Activated CD8-positive, alpha-beta T cell treated with anti-CD3 and anti-CD28 coated beads for 36 hours (primary cell): ENCODE measurements at regions not wholly inside any gene's neighbourhood (a gene's known extent, or its start where the extent isn't known, plus 50 kb on each side); places are given as distances from the start of the nearest gene placed in this dataset.

Experiments
- ATAC-seq: fragments of 200-7000 bp; cut with Tn5 transposase; one replicate; pipeline ENCODE4 v1.10.0; 2021; ENCODE audit warnings: mild to moderate bottlenecking, moderate library complexity
- CTCF ChIA-PET: fragments of 350-600 bp; sonication (Branson Sonifier 250); formaldehyde crosslinking; loops from one replicate; lab custom pipeline; 2021; ENCODE audit warnings: antibody characterized with exemption; lab: Charles Lee
- POLR2A ChIA-PET: fragments of 350-600 bp; sonication (Branson Sonifier 250); formaldehyde crosslinking; loops from one replicate; lab custom pipeline; 2021; ENCODE audit warnings: antibody characterized with exemption; lab: Charles Lee
- DNase-seq: peaks from one replicate; pipeline ENCODE4 v3.0.0-alpha.2; 2020
- H3K27ac Mint-ChIP-seq: one replicate; pipeline ENCODE4 v1.8.0; 2021; ENCODE audit warnings: mild to moderate bottlenecking, mixed read lengths
- H3K27me3 Mint-ChIP-seq: one replicate; pipeline ENCODE4 v1.8.0; 2021; ENCODE audit warnings: mixed read lengths
- H3K36me3 Mint-ChIP-seq: one replicate; pipeline ENCODE4 v1.8.0; 2021; ENCODE audit warnings: low read depth, mixed read lengths
- H3K4me1 Mint-ChIP-seq: one replicate; pipeline ENCODE4 v1.8.0; 2021; ENCODE audit warnings: low read depth, mixed read lengths
- H3K4me3 Mint-ChIP-seq: one replicate; pipeline ENCODE4 v1.8.0; 2021; ENCODE audit warnings: mild to moderate bottlenecking, moderate library complexity, mixed read lengths
- H3K9me3 Mint-ChIP-seq: one replicate; pipeline ENCODE4 v1.8.0; 2021; ENCODE audit warnings: mixed read lengths
- CTCF ChIP-seq: fragments of 200-600 bp; IDR thresholded peaks from one replicate; pipeline ENCODE4 v1.8.0; 2022; ENCODE audit warnings: antibody characterized with exemption, mild to moderate bottlenecking
- intact Hi-C: fragments of 100-400 bp; cut with micrococcal nuclease; formaldehyde crosslinking; loops from one replicate; pipeline ENCODE4 v1.10.0; 2022

GRCh38 chr13:44022196-44022595, 142.5 kb downstream of the LACC1 start:
- H3K36me3 Mint-ChIP-seq, result no peaks in the 10 kb centered on the region
- H3K27ac Mint-ChIP-seq, result no peak overlapping the region
- intact Hi-C loops, result no loop called here
- peaks cover 6% of the 10 kb centered on the region for H3K27me3 Mint-ChIP-seq
- no peak overlapping the region for H3K4me3 Mint-ChIP-seq
- TF ChIP-seq CTCF, result no peak
- H3K4me1 Mint-ChIP-seq, result no peaks in the 10 kb centered on the region
- ChIA-PET POLR2A (no interaction called here), CTCF (no interaction called here)
- ATAC-seq, result no peak
- no peak for DNase-seq
- no peaks in the 10 kb centered on the region for H3K9me3 Mint-ChIP-seq

GRCh38 chr13:44024167-44024845, 144.6 kb downstream of the LACC1 start:
- ChIA-PET CTCF (no interaction called here), POLR2A (no interaction called here)
- DNase-seq (no peak), ATAC-seq (no peak)
- no peaks in the 10 kb centered on the region for H3K9me3 Mint-ChIP-seq
- TF ChIP-seq CTCF, result no peak
- H3K27ac Mint-ChIP-seq, result no peak overlapping the region
- peaks cover 6% of the 10 kb centered on the region for H3K27me3 Mint-ChIP-seq
- H3K4me3 Mint-ChIP-seq, result no peak overlapping the region
- H3K4me1 Mint-ChIP-seq, result no peaks in the 10 kb centered on the region
- no peaks in the 10 kb centered on the region for H3K36me3 Mint-ChIP-seq
- intact Hi-C loops, result no loop called here

GRCh38 chr13:44024846-44025195, 145.1 kb downstream of the LACC1 start:
- POLR2A ChIA-PET, result no interaction called here
- CTCF ChIA-PET, result no interaction called here
- Mint-ChIP-seq H3K4me3 (no peak overlapping the region), H3K27ac (no peak overlapping the region), H3K27me3 (peaks cover 6% of the 10 kb centered on the region), H3K4me1 (no peaks in the 10 kb centered on the region), H3K36me3 (no peaks in the 10 kb centered on the region), H3K9me3 (no peaks in the 10 kb centered on the region)
- TF ChIP-seq CTCF, result no peak
- no peak for DNase-seq
- ATAC-seq, result no peak
- intact Hi-C loops, result no loop called here

- no peaks in the 10 kb centered on the region for H3K4me1 Mint-ChIP-seq
- H3K27me3 Mint-ChIP-seq, result peaks cover 6% of the 10 kb centered on the region
- H3K27ac Mint-ChIP-seq, result no peak overlapping the region
- H3K4me3 Mint-ChIP-seq, result no peak overlapping the region
- H3K36me3 Mint-ChIP-seq, result no peaks in the 10 kb centered on the region
- TF ChIP-seq CTCF, result no peak
- ChIA-PET CTCF (no interaction called here), POLR2A (no interaction called here)
- H3K9me3 Mint-ChIP-seq, result no peaks in the 10 kb centered on the region
- intact Hi-C loops, result no loop called here
- DNase-seq (no peak), ATAC-seq (no peak)
Observed at GRCh38 chr13:44026194-44026593, 146.5 kb downstream of the LACC1 start.

GRCh38 chr13:44028734-44029133, 149.0 kb downstream of the LACC1 start:
- H3K36me3 Mint-ChIP-seq, result no peaks in the 10 kb centered on the region
- peaks cover 2% of the 10 kb centered on the region for H3K27me3 Mint-ChIP-seq
- no peaks in the 10 kb centered on the region for H3K9me3 Mint-ChIP-seq
- no peak overlapping the region for H3K4me3 Mint-ChIP-seq
- ATAC-seq, result no peak
- POLR2A ChIA-PET, result no interaction called here
- H3K27ac Mint-ChIP-seq, result no peak overlapping the region
- H3K4me1 Mint-ChIP-seq, result no peaks in the 10 kb centered on the region
- intact Hi-C loops, result no loop called here
- CTCF ChIA-PET, result no interaction called here
- TF ChIP-seq CTCF, result no peak
- no peak for DNase-seq
